Heart right ventricle (tissue), 16 donors: ENCODE measurements at regions not wholly inside any gene's neighbourhood (a gene's known extent, or its start where the extent isn't known, plus 50 kb on each side); places are given as distances from the start of the nearest gene placed in this dataset.

Experiments
- ATAC-seq, 8 donors: fragments of 200-7000 bp; cut with Tn5 transposase; one replicate each; pipeline ENCODE4 v1.9.1; 2020; ENCODE audit warnings: mild to moderate bottlenecking in 8 of 8, moderate library complexity in 8 of 8, moderate number of reproducible peaks in 1 of 8
- DNase-seq, 2 donors: peaks; one replicate each; pipeline ENCODE4 v3.0.0-alpha.2; 2020
- H3K27ac ChIP-seq, 10 donors: fragments of 200-600 bp; sonication (generic) in 2 of 10; one replicate each; pipeline versions ENCODE4 v1.5.0 to v1.8.0; 2020 to 2022; ENCODE audit warnings: mild to moderate bottlenecking in 3 of 10
- H3K27me3 ChIP-seq, 7 donors: fragments of 200-600 bp; one replicate each; pipeline ENCODE4 v1.8.0; 2021 to 2022; ENCODE audit warnings: mild to moderate bottlenecking in 2 of 7
- H3K36me3 ChIP-seq, 9 donors: fragments of 200-600 bp; sonication (generic) in 1 of 9; one replicate each; pipeline versions ENCODE4 v1.5.0 to v1.8.0; 2020 to 2022; ENCODE audit warnings: mild to moderate bottlenecking in 2 of 9
- H3K4me1 ChIP-seq, 9 donors: fragments of 200-600 bp; sonication (generic) in 1 of 9; one replicate each; pipeline versions ENCODE4 v1.5.0 to v1.8.0; 2020 to 2022; ENCODE audit warnings: mild to moderate bottlenecking in 4 of 9
- H3K4me3 ChIP-seq, 10 donors: fragments of 200-600 bp; sonication (generic) in 2 of 10; one replicate each; pipeline versions ENCODE4 v1.5.0 to v1.8.0; 2020 to 2022; ENCODE audit warnings: mild to moderate bottlenecking in 7 of 10, moderate library complexity in 2 of 10
- H3K9me3 ChIP-seq, 11 donors: fragments of 200-600 bp in 10 of 11; sonication (generic) in 2 of 11; one replicate each; pipeline versions ENCODE4 v1.5.0 to v1.8.0; 2013 to 2022; ENCODE audit warnings: mild to moderate bottlenecking in 2 of 11, control low read depth in 1 of 11, moderate library complexity in 1 of 11
- WGBS, 2 donors: extraction: QIAGEN DNeasy Blood & Tissue Kit; methylation state at CpG; one replicate each; pipeline ENCODE4 v1.1.7; 2013; ENCODE audit warnings: inconsistent platforms in 1 of 2; 5-methylcytosine and 5-hydroxymethylcytosine counted together
- intact Hi-C, 10 donors: fragments of 100-400 bp; cut with DNase I; formaldehyde crosslinking; loops; one replicate each; pipeline versions ENCODE4 v1.11.1 to v1.14.2; 2022
- TF ChIP-seq, protein P1 (sequence below), 9 donors: fragments of 200-600 bp; sonication (generic) in 2 of 9; IDR thresholded peaks; one replicate each; pipeline versions ENCODE4 v1.5.0 to v1.8.0; 2021 to 2022; ENCODE audit warnings: antibody characterized with exemption in 9 of 9, mild to moderate bottlenecking in 5 of 9, moderate library complexity in 1 of 9
- donor health status: Arrhythmogenic right ventricular cardiomyopathy.
- donor health status: ischemic (EF 13 %, LVEDD 7.1; RV severe dilation, severe dysfunction).
- donor health status: healthy with polysubstance abuse.
- donor health status: DM: no; HTN: yes; CAD: no.
- donor health status: DM: no; HTN: no; CAD: no.
- donor health status: ischemic (EF 25% LVEDD 6.9; RV normal size, moderate dysfunction).
- donor health status: ischemic (EF 25% LVEDD 5.7; RV mildly dilated, moderate dysfunction).
- donor health status: healthy.
- donor health status: DM: yes; HTN: yes; CAD: no.
- donor health status: Ischemic cardiomyopathy.
- donor health status: ischemic (EF 35%, LVEDD 5.7; RV mildly dilated, moderate dysfunction).
- donor health status: nonischemic (EF 11% LVEDD 7.7; RV severe dilation, severe dysfunction).
- donor health status: DM: yes; HTN: yes; CAD: no.
- donor health status: PGD.
- donor health status: ischemic (EF 29% LVEDD 5.4; RV normal size, mild dysfunction).
- donor health status: nonischemic (EF 23%, LVEDD 6.1; RV moderate dilation, normal function).

- peaks cover 0 to 11% (median 0%) of the 10 kb centered on the region in 7 donors for H3K27me3 ChIP-seq
- no peak for ATAC-seq
Observed at GRCh38 chr14:51784466-51784865, 75.9 kb upstream of the GNG2 start.

GRCh38 chr14:51786227-51786626 is 74.2 kb upstream of the GNG2 start:
- no peak overlapping the region for H3K4me3 ChIP-seq
- ATAC-seq = no peak
- H3K4me1 ChIP-seq = peaks cover 0 to 21% (median 0%) of the 10 kb centered on the region in 9 donors
- whole genome bisulfite sequencing, 2 donors = 93 to 96% methylated on average over 3 of the region's 3 CpGs
- no peak for DNase-seq
- intact Hi-C loops = loop anchor here in 4 of 10 donors (10.0 kb wide), 4 partner anchors 131 to 831 kb away; partner anchors contain the start of gene FRMD6 (in 1 of the 4)
- TF ChIP-seq, protein P1, sequence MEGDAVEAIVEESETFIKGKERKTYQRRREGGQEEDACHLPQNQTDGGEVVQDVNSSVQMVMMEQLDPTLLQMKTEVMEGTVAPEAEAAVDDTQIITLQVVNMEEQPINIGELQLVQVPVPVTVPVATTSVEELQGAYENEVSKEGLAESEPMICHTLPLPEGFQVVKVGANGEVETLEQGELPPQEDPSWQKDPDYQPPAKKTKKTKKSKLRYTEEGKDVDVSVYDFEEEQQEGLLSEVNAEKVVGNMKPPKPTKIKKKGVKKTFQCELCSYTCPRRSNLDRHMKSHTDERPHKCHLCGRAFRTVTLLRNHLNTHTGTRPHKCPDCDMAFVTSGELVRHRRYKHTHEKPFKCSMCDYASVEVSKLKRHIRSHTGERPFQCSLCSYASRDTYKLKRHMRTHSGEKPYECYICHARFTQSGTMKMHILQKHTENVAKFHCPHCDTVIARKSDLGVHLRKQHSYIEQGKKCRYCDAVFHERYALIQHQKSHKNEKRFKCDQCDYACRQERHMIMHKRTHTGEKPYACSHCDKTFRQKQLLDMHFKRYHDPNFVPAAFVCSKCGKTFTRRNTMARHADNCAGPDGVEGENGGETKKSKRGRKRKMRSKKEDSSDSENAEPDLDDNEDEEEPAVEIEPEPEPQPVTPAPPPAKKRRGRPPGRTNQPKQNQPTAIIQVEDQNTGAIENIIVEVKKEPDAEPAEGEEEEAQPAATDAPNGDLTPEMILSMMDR (IDR thresholded peaks at IDR 0.05) = no peak
- H3K27me3 ChIP-seq = peaks cover 0 to 9% (median 0%) of the 10 kb centered on the region in 7 donors
- no peaks in the 10 kb centered on the region for H3K36me3 ChIP-seq
- H3K9me3 ChIP-seq = peaks cover 0 to 20% (median 6%) of the 10 kb centered on the region in 11 donors
- no peak overlapping the region for H3K27ac ChIP-seq

More at GRCh38 chr14:51784466-51784865, 75.9 kb upstream of the GNG2 start:
- Histone ChIP-seq H3K4me1 (peaks cover 0 to 19% (median 6%) of the 10 kb centered on the region in 9 donors), H3K4me3 (no peak overlapping the region), H3K9me3 (peaks cover 0 to 20% (median 6%) of the 10 kb centered on the region in 11 donors), H3K36me3 (no peaks in the 10 kb centered on the region), H3K27ac (no peak overlapping the region)
- DNase-seq = no peak
- TF ChIP-seq, protein P1 (IDR thresholded peaks at IDR 0.05) = no peak
- intact Hi-C loops = loop anchor here in 8 of 10 donors (2.0 to 10.0 kb wide), 7 partner anchors 130 to 830 kb away; partner anchors contain the start of gene FRMD6 (in 1 of the 8)

- intact Hi-C loops = loop anchor here in 4 of 10 donors (10.0 kb wide), 4 partner anchors 133 to 833 kb away; partner anchors contain the start of gene FRMD6 (in 1 of the 4)
- Histone ChIP-seq H3K27me3 (peaks cover 0 to 5% (median 0%) of the 10 kb centered on the region in 7 donors), H3K9me3 (peaks cover 0 to 20% (median 6%) of the 10 kb centered on the region in 11 donors), H3K27ac (no peak overlapping the region), H3K4me1 (peaks cover 0 to 21% (median 0%) of the 10 kb centered on the region in 9 donors), H3K36me3 (no peaks in the 10 kb centered on the region), H3K4me3 (no peak overlapping the region)
- ATAC-seq (no peak), DNase-seq (no peak)
- TF ChIP-seq, protein P1 (IDR thresholded peaks at IDR 0.05) = no peak
- WGBS, 2 donors = 85% methylated on average over 4 of the region's 4 CpGs
Observed at GRCh38 chr14:51787352-51787751, 73.1 kb upstream of the GNG2 start.

GRCh38 chr14:51789114-51789513 is 71.3 kb upstream of the GNG2 start:
- ATAC-seq (no peak), DNase-seq (no peak)
- Histone ChIP-seq H3K27ac (peak overlapping the region in 1 of 10 donors; percentile 63), H3K36me3 (no peaks in the 10 kb centered on the region), H3K4me3 (no peak overlapping the region), H3K9me3 (peaks cover 0 to 20% (median 6%) of the 10 kb centered on the region in 11 donors), H3K27me3 (peaks cover 0 to 5% (median 0%) of the 10 kb centered on the region in 7 donors), H3K4me1 (peaks cover 0 to 12% (median 0%) of the 10 kb centered on the region in 9 donors)
- TF ChIP-seq, protein P1 (IDR thresholded peaks at IDR 0.05) = no peak
- WGBS, 2 donors = 94% methylated on average over 3 of the region's 3 CpGs
- intact Hi-C loops = loop anchor here in 4 of 10 donors (10.0 kb wide), 4 partner anchors 134 to 834 kb away; partner anchors contain the start of gene FRMD6 (in 1 of the 4)
